ENCODE measurements at regions not wholly inside any gene's neighbourhood (a gene's known extent, or its start where the extent isn't known, plus 50 kb on each side); places are given as distances from the start of the nearest gene placed in this dataset.

- DNase-seq = no peak
- Mint-ChIP-seq H3K4me3 (no peak overlapping the region), H3K27me3 (no peaks in the 10 kb centered on the region), H3K36me3 (ENCODE audit: low read depth) (no peaks in the 10 kb centered on the region), H3K4me1 (no peaks in the 10 kb centered on the region), H3K27ac (no peak overlapping the region)
- no peak for ATAC-seq
- no peaks in the 10 kb centered on the region for H3K9me3 ChIP-seq (ENCODE audit: control insufficient read depth, low read length, poor library complexity, severe bottlenecking)
Measured at GRCh38 chr3:99355465-99355864, 282.9 kb upstream of the COL8A1 start.

- Mint-ChIP-seq H3K4me1 (no peaks in the 10 kb centered on the region), H3K36me3 (ENCODE audit: low read depth) (no peaks in the 10 kb centered on the region), H3K27me3 (no peaks in the 10 kb centered on the region), H3K27ac (no peak overlapping the region), H3K4me3 (no peak overlapping the region)
- DNase-seq (no peak), ATAC-seq (no peak)
- no peaks in the 10 kb centered on the region for H3K9me3 ChIP-seq (ENCODE audit: control insufficient read depth, low read length, poor library complexity, severe bottlenecking)
Measured at GRCh38 chr3:99352811-99353210, 285.6 kb upstream of the COL8A1 start.

- ATAC-seq (no peak), DNase-seq (no peak)
- Mint-ChIP-seq H3K4me3 (no peak overlapping the region), H3K4me1 (no peaks in the 10 kb centered on the region), H3K27me3 (no peaks in the 10 kb centered on the region), H3K27ac (no peak overlapping the region), H3K36me3 (ENCODE audit: low read depth) (no peaks in the 10 kb centered on the region)
- H3K9me3 ChIP-seq (ENCODE audit: control insufficient read depth, low read length, poor library complexity, severe bottlenecking) = no peaks in the 10 kb centered on the region
Measured at GRCh38 chr3:99351122-99351521, 287.3 kb upstream of the COL8A1 start.

GRCh38 chr3:99348451-99348850 is 289.9 kb upstream of the COL8A1 start:
- Mint-ChIP-seq H3K4me3 (no peak overlapping the region), H3K36me3 (ENCODE audit: low read depth) (no peaks in the 10 kb centered on the region), H3K27ac (no peak overlapping the region), H3K4me1 (no peaks in the 10 kb centered on the region), H3K27me3 (no peaks in the 10 kb centered on the region)
- DNase-seq (no peak), ATAC-seq (no peak)
- no peaks in the 10 kb centered on the region for H3K9me3 ChIP-seq (ENCODE audit: control insufficient read depth, low read length, poor library complexity, severe bottlenecking)

- DNase-seq = no peak
- H3K4me1 Mint-ChIP-seq = no peaks in the 10 kb centered on the region
Measured at GRCh38 chr3:99344216-99344615, 294.2 kb upstream of the COL8A1 start.

GRCh38 chr3:99342383-99342782 is 296.0 kb upstream of the COL8A1 start:
- no peak overlapping the region for H3K4me3 Mint-ChIP-seq
- H3K27me3 Mint-ChIP-seq = no peaks in the 10 kb centered on the region
- H3K27ac Mint-ChIP-seq = no peak overlapping the region
- H3K36me3 Mint-ChIP-seq (ENCODE audit: low read depth) = no peaks in the 10 kb centered on the region
- H3K9me3 ChIP-seq (ENCODE audit: control insufficient read depth, low read length, poor library complexity, severe bottlenecking) = no peaks in the 10 kb centered on the region
- no peaks in the 10 kb centered on the region for H3K4me1 Mint-ChIP-seq
- DNase-seq (no peak), ATAC-seq (no peak)

More at GRCh38 chr3:99344216-99344615, 294.2 kb upstream of the COL8A1 start:
- H3K36me3 Mint-ChIP-seq (ENCODE audit: low read depth) = no peaks in the 10 kb centered on the region
- H3K4me3 Mint-ChIP-seq = no peak overlapping the region
- H3K27ac Mint-ChIP-seq = no peak overlapping the region
- no peak for ATAC-seq
- H3K9me3 ChIP-seq (ENCODE audit: control insufficient read depth, low read length, poor library complexity, severe bottlenecking) = no peaks in the 10 kb centered on the region
- no peaks in the 10 kb centered on the region for H3K27me3 Mint-ChIP-seq

- DNase-seq (no peak), ATAC-seq (no peak)
- no peaks in the 10 kb centered on the region for H3K4me1 Mint-ChIP-seq
- H3K36me3 Mint-ChIP-seq (ENCODE audit: low read depth) = no peaks in the 10 kb centered on the region
- no peak overlapping the region for H3K4me3 Mint-ChIP-seq
- H3K27me3 Mint-ChIP-seq = no peaks in the 10 kb centered on the region
- H3K27ac Mint-ChIP-seq = no peak overlapping the region
- H3K9me3 ChIP-seq (ENCODE audit: control insufficient read depth, low read length, poor library complexity, severe bottlenecking) = no peaks in the 10 kb centered on the region
Measured at GRCh38 chr3:99339222-99339621, 299.2 kb upstream of the COL8A1 start.

GRCh38 chr3:99332718-99333117 is 305.7 kb upstream of the COL8A1 start:
- no peak for ATAC-seq
- Mint-ChIP-seq H3K36me3 (ENCODE audit: low read depth) (no peaks in the 10 kb centered on the region), H3K4me3 (no peak overlapping the region), H3K27ac (no peak overlapping the region), H3K4me1 (no peaks in the 10 kb centered on the region), H3K27me3 (no peaks in the 10 kb centered on the region)
- no peak for DNase-seq
- no peaks in the 10 kb centered on the region for H3K9me3 ChIP-seq (ENCODE audit: control insufficient read depth, low read length, poor library complexity, severe bottlenecking)

GRCh38 chr3:99332276-99332675 is 306.1 kb upstream of the COL8A1 start:
- ATAC-seq (no peak), DNase-seq (no peak)
- H3K27ac Mint-ChIP-seq = no peak overlapping the region
- H3K9me3 ChIP-seq (ENCODE audit: control insufficient read depth, low read length, poor library complexity, severe bottlenecking) = no peaks in the 10 kb centered on the region
- no peaks in the 10 kb centered on the region for H3K4me1 Mint-ChIP-seq
- no peaks in the 10 kb centered on the region for H3K27me3 Mint-ChIP-seq
- H3K36me3 Mint-ChIP-seq (ENCODE audit: low read depth) = no peaks in the 10 kb centered on the region
- H3K4me3 Mint-ChIP-seq = no peak overlapping the region

GRCh38 chr3:99330924-99331532 is 307.4 kb upstream of the COL8A1 start:
- no peaks in the 10 kb centered on the region for H3K27me3 Mint-ChIP-seq
- H3K9me3 ChIP-seq (ENCODE audit: control insufficient read depth, low read length, poor library complexity, severe bottlenecking) = no peaks in the 10 kb centered on the region
- no peaks in the 10 kb centered on the region for H3K36me3 Mint-ChIP-seq (ENCODE audit: low read depth)
- no peak for ATAC-seq
- H3K4me1 Mint-ChIP-seq = no peaks in the 10 kb centered on the region
- H3K4me3 Mint-ChIP-seq = no peak overlapping the region
- H3K27ac Mint-ChIP-seq = no peak overlapping the region
- DNase-seq = no peak

GRCh38 chr3:99330281-99330680 is 308.1 kb upstream of the COL8A1 start:
- DNase-seq (no peak), ATAC-seq (no peak)
- Mint-ChIP-seq H3K36me3 (ENCODE audit: low read depth) (no peaks in the 10 kb centered on the region), H3K4me1 (no peaks in the 10 kb centered on the region), H3K27ac (no peak overlapping the region), H3K4me3 (no peak overlapping the region), H3K27me3 (no peaks in the 10 kb centered on the region)
- no peaks in the 10 kb centered on the region for H3K9me3 ChIP-seq (ENCODE audit: control insufficient read depth, low read length, poor library complexity, severe bottlenecking)

GRCh38 chr3:99325402-99325801 is 313.0 kb upstream of the COL8A1 start:
- no peak overlapping the region for H3K4me3 Mint-ChIP-seq
- no peaks in the 10 kb centered on the region for H3K27me3 Mint-ChIP-seq
- H3K4me1 Mint-ChIP-seq = no peaks in the 10 kb centered on the region
- no peak for DNase-seq
- ATAC-seq = no peak
- H3K36me3 Mint-ChIP-seq (ENCODE audit: low read depth) = no peaks in the 10 kb centered on the region
- H3K27ac Mint-ChIP-seq = no peak overlapping the region
- H3K9me3 ChIP-seq (ENCODE audit: control insufficient read depth, low read length, poor library complexity, severe bottlenecking) = no peaks in the 10 kb centered on the region

- H3K9me3 ChIP-seq (ENCODE audit: control insufficient read depth, low read length, poor library complexity, severe bottlenecking) = no peaks in the 10 kb centered on the region
- ATAC-seq = no peak
- no peak overlapping the region for H3K27ac Mint-ChIP-seq
- H3K4me3 Mint-ChIP-seq = no peak overlapping the region
- no peaks in the 10 kb centered on the region for H3K27me3 Mint-ChIP-seq
- no peak for DNase-seq
- H3K36me3 Mint-ChIP-seq (ENCODE audit: low read depth) = no peaks in the 10 kb centered on the region
- H3K4me1 Mint-ChIP-seq = no peaks in the 10 kb centered on the region
Measured at GRCh38 chr3:99324636-99325203, 313.7 kb upstream of the COL8A1 start.

GRCh38 chr3:99323940-99324339 is 314.5 kb upstream of the COL8A1 start:
- Mint-ChIP-seq H3K27ac (no peak overlapping the region), H3K4me3 (no peak overlapping the region), H3K4me1 (no peaks in the 10 kb centered on the region), H3K27me3 (no peaks in the 10 kb centered on the region), H3K36me3 (ENCODE audit: low read depth) (no peaks in the 10 kb centered on the region)
- DNase-seq (no peak), ATAC-seq (no peak)
- no peaks in the 10 kb centered on the region for H3K9me3 ChIP-seq (ENCODE audit: control insufficient read depth, low read length, poor library complexity, severe bottlenecking)

Measured in T-helper 17 cell (primary cell).